GM23338 (cell line): ENCODE measurements at regions not wholly inside any gene's neighbourhood (a gene's known extent, or its start where the extent isn't known, plus 50 kb on each side); places are given as distances from the start of the nearest gene placed in this dataset.

Experiments used
- ATAC-seq: fragments of 200-7000 bp; cut with Tn5 transposase; 3 replicates; pipeline ENCODE4 v1.9.1; 2020
- DNase-seq: peaks from one replicate; pipeline ENCODE4 v3.0.0-alpha.2; 2015; ENCODE audit warnings: low spot score
- H2AFZ ChIP-seq: fragments of 200-600 bp; sonication (generic); 2 replicates; pipeline ENCODE4 v1.8.0; 2016; ENCODE audit warnings: antibody characterized with exemption, mild to moderate bottlenecking, moderate library complexity
- H3F3A ChIP-seq: fragments of 200-600 bp; sonication (generic); replicated peaks from 2 replicates; pipeline ENCODE4 v1.8.0; 2017; ENCODE audit warnings: antibody characterized with exemption, mixed run types, low read depth
- H3K27ac ChIP-seq: fragments of 200-600 bp; sonication (generic); 2 replicates; pipeline ENCODE4 v1.6.1; 2016; ENCODE audit warnings: low read depth
- H3K27me3 ChIP-seq: fragments of 200-600 bp; sonication (generic); 2 replicates; pipeline ENCODE4 v1.8.0; 2016; ENCODE audit warnings: mild to moderate bottlenecking, mixed run types, moderate library complexity; ENCODE audit not compliant: insufficient read depth
- H3K36me3 ChIP-seq: fragments of 200-600 bp; sonication (generic); 2 replicates; pipeline ENCODE4 v1.8.0; 2016; ENCODE audit warnings: mild to moderate bottlenecking; ENCODE audit not compliant: insufficient read depth
- H3K4me1 ChIP-seq: fragments of 200-600 bp; sonication (generic); 2 replicates; pipeline ENCODE4 v1.8.0; 2016; ENCODE audit warnings: mild to moderate bottlenecking, moderate library complexity; ENCODE audit not compliant: insufficient read depth
- H3K4me2 ChIP-seq: fragments of 200-600 bp; sonication (generic); 2 replicates; pipeline ENCODE4 v1.7.1; 2017; ENCODE audit warnings: mixed run types
- H3K4me3 ChIP-seq: fragments of 200-600 bp; sonication (generic); 2 replicates; pipeline ENCODE4 v1.6.1; 2016; ENCODE audit warnings: mixed run types
- H3K79me2 ChIP-seq: fragments of 200-600 bp; sonication (generic); replicated peaks from 2 replicates; pipeline ENCODE4 v1.8.0; 2017; ENCODE audit warnings: mild to moderate bottlenecking; ENCODE audit not compliant: insufficient read depth
- H3K9me2 ChIP-seq: fragments of 200-600 bp; sonication (generic); 2 replicates; pipeline ENCODE4 v1.8.0; 2017; ENCODE audit not compliant: insufficient read depth
- H4K20me1 ChIP-seq: fragments of 200-600 bp; sonication (generic); replicated peaks from 2 replicates; pipeline ENCODE4 v1.8.0; 2017; ENCODE audit warnings: mild to moderate bottlenecking; ENCODE audit not compliant: insufficient read depth
- H3K27ac Mint-ChIP-seq: 2 replicates; pipeline ENCODE4 v1.8.0; 2020; ENCODE audit warnings: inconsistent platforms, mild to moderate bottlenecking, moderate library complexity, mixed read lengths
- H3K27me3 Mint-ChIP-seq: 3 replicates; pipeline ENCODE4 v1.8.0; 2022; ENCODE audit warnings: low read depth, mild to moderate bottlenecking, moderate library complexity, mixed read lengths, inconsistent platforms; ENCODE audit not compliant: insufficient read depth, poor library complexity
- H3K36me3 Mint-ChIP-seq: 3 replicates; pipeline ENCODE4 v1.8.0; 2021; ENCODE audit warnings: low read depth, mild to moderate bottlenecking, inconsistent platforms, moderate library complexity, mixed read lengths
- H3K4me1 Mint-ChIP-seq: 3 replicates; pipeline ENCODE4 v1.8.0; 2020; ENCODE audit warnings: mild to moderate bottlenecking, inconsistent platforms, mixed read lengths
- H3K4me3 Mint-ChIP-seq: 3 replicates; pipeline ENCODE4 v1.8.0; 2021; ENCODE audit warnings: moderate library complexity, mild to moderate bottlenecking, inconsistent platforms, mixed read lengths
- H3K9me3 Mint-ChIP-seq: 3 replicates; pipeline ENCODE4 v1.8.0; 2020; ENCODE audit warnings: moderate library complexity, mild to moderate bottlenecking, inconsistent platforms, mixed read lengths
- CREB1 ChIP-seq: fragments of 250-450 bp; sonication (Bioruptor Pico); IDR thresholded peaks from 2 replicates; pipeline ENCODE4 v1.5.0; 2020; ENCODE audit warnings: low read depth, mild to moderate bottlenecking, moderate library complexity
- EZH2 ChIP-seq: fragments of 200-600 bp; sonication (generic); IDR thresholded peaks from one replicate; pipeline ENCODE4 v1.8.0; 2017; ENCODE audit warnings: antibody characterized with exemption, mild to moderate bottlenecking, low read depth; ENCODE audit not compliant: unreplicated experiment
- JUNB ChIP-seq: IDR thresholded peaks from one replicate; pipeline ENCODE4 v1.6.1; 2016; ENCODE audit warnings: antibody characterized with exemption; ENCODE audit not compliant: unreplicated experiment
- NANOG ChIP-seq: IDR thresholded peaks from 2 replicates; pipeline ENCODE4 v1.6.1; 2016; ENCODE audit warnings: antibody characterized with exemption, borderline replicate concordance
- POLR2AphosphoS5 ChIP-seq: IDR thresholded peaks from 2 replicates; pipeline ENCODE4 v1.6.1; 2016; ENCODE audit warnings: antibody characterized with exemption, low read depth
- STAT1 ChIP-seq: IDR thresholded peaks from one replicate; pipeline ENCODE4 v1.6.1; 2016; ENCODE audit warnings: antibody characterized with exemption; ENCODE audit not compliant: unreplicated experiment
- ZNF114 ChIP-seq: fragments of 250-450 bp; sonication (Bioruptor Pico); IDR thresholded peaks from 2 replicates; pipeline ENCODE4 v1.5.0; 2020; ENCODE audit warnings: mild to moderate bottlenecking, moderate library complexity
- ZNF331 ChIP-seq: fragments of 250-450 bp; sonication (Bioruptor Pico); IDR thresholded peaks from 2 replicates; pipeline ENCODE4 v1.5.0; 2020; ENCODE audit warnings: low read depth, mild to moderate bottlenecking, moderate library complexity
- TF ChIP-seq, protein P1 (sequence below): IDR thresholded peaks from one replicate; pipeline ENCODE4 v1.6.1; 2018; ENCODE audit warnings: antibody characterized with exemption; ENCODE audit not compliant: unreplicated experiment
- TF ChIP-seq, protein P2 (sequence below): IDR thresholded peaks from 2 replicates; pipeline ENCODE4 v1.6.1; 2016; ENCODE audit warnings: antibody characterized with exemption
- TF ChIP-seq, protein P3 (sequence below): fragments of 250-450 bp; sonication (Bioruptor Pico); IDR thresholded peaks from 2 replicates; pipeline ENCODE4 v1.5.0; 2020; ENCODE audit warnings: mild to moderate bottlenecking, moderate library complexity

DNA sequence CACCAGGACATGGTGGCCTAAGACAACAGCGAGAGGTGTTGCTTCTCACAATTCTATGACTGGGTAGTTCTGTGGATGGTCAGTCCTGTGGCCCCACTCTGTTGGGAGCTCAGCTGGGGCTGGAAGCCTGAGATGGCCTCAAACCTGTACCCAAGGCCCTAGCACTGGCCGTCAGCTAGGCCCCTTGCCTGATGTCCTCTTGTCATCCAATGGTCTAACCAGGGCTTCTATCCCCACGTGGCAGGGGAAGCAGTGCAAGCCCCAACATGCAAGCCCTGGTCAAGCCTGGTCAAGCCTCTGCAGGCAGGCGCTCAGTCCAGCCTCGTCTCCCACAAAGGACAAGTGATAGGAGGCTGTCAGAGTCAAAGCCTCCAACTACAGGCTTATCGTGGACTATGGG lies 196.5 kb upstream of the CST7 start (continued):
- TF ChIP-seq EZH2: no peak
- TF ChIP-seq STAT1: no peak
- no peak for TF ChIP-seq NANOG
- no peak for TF ChIP-seq CREB1
- TF ChIP-seq JUNB: no peak
- no peak for TF ChIP-seq POLR2AphosphoS5
- TF ChIP-seq, protein P1, sequence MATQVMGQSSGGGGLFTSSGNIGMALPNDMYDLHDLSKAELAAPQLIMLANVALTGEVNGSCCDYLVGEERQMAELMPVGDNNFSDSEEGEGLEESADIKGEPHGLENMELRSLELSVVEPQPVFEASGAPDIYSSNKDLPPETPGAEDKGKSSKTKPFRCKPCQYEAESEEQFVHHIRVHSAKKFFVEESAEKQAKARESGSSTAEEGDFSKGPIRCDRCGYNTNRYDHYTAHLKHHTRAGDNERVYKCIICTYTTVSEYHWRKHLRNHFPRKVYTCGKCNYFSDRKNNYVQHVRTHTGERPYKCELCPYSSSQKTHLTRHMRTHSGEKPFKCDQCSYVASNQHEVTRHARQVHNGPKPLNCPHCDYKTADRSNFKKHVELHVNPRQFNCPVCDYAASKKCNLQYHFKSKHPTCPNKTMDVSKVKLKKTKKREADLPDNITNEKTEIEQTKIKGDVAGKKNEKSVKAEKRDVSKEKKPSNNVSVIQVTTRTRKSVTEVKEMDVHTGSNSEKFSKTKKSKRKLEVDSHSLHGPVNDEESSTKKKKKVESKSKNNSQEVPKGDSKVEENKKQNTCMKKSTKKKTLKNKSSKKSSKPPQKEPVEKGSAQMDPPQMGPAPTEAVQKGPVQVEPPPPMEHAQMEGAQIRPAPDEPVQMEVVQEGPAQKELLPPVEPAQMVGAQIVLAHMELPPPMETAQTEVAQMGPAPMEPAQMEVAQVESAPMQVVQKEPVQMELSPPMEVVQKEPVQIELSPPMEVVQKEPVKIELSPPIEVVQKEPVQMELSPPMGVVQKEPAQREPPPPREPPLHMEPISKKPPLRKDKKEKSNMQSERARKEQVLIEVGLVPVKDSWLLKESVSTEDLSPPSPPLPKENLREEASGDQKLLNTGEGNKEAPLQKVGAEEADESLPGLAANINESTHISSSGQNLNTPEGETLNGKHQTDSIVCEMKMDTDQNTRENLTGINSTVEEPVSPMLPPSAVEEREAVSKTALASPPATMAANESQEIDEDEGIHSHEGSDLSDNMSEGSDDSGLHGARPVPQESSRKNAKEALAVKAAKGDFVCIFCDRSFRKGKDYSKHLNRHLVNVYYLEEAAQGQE: no peak
- TF ChIP-seq ZNF114: no peak
- TF ChIP-seq, protein P2, sequence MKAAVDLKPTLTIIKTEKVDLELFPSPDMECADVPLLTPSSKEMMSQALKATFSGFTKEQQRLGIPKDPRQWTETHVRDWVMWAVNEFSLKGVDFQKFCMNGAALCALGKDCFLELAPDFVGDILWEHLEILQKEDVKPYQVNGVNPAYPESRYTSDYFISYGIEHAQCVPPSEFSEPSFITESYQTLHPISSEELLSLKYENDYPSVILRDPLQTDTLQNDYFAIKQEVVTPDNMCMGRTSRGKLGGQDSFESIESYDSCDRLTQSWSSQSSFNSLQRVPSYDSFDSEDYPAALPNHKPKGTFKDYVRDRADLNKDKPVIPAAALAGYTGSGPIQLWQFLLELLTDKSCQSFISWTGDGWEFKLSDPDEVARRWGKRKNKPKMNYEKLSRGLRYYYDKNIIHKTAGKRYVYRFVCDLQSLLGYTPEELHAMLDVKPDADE: no peak

DNA sequence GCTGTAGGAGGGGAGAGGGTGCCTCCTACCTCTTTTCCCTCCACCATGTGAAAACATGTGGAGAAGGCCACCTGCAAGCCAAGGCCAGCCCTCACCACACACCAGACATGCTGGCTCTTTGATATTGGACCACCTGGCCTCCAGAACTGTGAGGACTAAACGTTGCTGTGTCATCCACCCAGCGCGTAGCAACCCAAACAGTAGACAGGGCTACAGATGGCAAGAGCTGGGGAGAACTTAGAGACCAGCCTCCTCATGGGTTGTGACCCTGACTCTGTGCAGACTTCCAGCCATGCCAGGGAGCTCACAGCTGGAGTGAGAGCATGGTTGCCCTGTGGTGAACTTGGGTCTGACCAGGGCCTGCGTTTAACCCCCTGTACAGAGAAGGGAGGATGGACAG lies 195.9 kb upstream of the CST7 start:
- no peaks in the 10 kb centered on the region for H3K27me3 ChIP-seq
- Mint-ChIP-seq H3K36me3 (no peaks in the 10 kb centered on the region), H3K27me3 (peaks cover 3% of the 10 kb centered on the region), H3K27ac (no peak overlapping the region), H3K4me1 (peaks cover 20% of the 10 kb centered on the region; the same call in 2 of the 3 replicates), H3K9me3 (no peaks in the 10 kb centered on the region), H3K4me3 (no peak overlapping the region)
- no peak overlapping the region for H3K27ac ChIP-seq
- no peaks in the 10 kb centered on the region for H3K4me1 ChIP-seq
- ATAC-seq (no peak), DNase-seq (no peak)
- no peak overlapping the region for H3K4me2 ChIP-seq
- H3K4me3 ChIP-seq: no peak overlapping the region
- H4K20me1 ChIP-seq: no peaks in the 10 kb centered on the region
- no peak overlapping the region for H2AFZ ChIP-seq
- H3K9me2 ChIP-seq: no peaks in the 10 kb centered on the region
- H3K36me3 ChIP-seq: no peaks in the 10 kb centered on the region
- no peaks in the 10 kb centered on the region for H3K79me2 ChIP-seq
- H3F3A ChIP-seq: no peaks in the 10 kb centered on the region
- TF ChIP-seq, protein P3, sequence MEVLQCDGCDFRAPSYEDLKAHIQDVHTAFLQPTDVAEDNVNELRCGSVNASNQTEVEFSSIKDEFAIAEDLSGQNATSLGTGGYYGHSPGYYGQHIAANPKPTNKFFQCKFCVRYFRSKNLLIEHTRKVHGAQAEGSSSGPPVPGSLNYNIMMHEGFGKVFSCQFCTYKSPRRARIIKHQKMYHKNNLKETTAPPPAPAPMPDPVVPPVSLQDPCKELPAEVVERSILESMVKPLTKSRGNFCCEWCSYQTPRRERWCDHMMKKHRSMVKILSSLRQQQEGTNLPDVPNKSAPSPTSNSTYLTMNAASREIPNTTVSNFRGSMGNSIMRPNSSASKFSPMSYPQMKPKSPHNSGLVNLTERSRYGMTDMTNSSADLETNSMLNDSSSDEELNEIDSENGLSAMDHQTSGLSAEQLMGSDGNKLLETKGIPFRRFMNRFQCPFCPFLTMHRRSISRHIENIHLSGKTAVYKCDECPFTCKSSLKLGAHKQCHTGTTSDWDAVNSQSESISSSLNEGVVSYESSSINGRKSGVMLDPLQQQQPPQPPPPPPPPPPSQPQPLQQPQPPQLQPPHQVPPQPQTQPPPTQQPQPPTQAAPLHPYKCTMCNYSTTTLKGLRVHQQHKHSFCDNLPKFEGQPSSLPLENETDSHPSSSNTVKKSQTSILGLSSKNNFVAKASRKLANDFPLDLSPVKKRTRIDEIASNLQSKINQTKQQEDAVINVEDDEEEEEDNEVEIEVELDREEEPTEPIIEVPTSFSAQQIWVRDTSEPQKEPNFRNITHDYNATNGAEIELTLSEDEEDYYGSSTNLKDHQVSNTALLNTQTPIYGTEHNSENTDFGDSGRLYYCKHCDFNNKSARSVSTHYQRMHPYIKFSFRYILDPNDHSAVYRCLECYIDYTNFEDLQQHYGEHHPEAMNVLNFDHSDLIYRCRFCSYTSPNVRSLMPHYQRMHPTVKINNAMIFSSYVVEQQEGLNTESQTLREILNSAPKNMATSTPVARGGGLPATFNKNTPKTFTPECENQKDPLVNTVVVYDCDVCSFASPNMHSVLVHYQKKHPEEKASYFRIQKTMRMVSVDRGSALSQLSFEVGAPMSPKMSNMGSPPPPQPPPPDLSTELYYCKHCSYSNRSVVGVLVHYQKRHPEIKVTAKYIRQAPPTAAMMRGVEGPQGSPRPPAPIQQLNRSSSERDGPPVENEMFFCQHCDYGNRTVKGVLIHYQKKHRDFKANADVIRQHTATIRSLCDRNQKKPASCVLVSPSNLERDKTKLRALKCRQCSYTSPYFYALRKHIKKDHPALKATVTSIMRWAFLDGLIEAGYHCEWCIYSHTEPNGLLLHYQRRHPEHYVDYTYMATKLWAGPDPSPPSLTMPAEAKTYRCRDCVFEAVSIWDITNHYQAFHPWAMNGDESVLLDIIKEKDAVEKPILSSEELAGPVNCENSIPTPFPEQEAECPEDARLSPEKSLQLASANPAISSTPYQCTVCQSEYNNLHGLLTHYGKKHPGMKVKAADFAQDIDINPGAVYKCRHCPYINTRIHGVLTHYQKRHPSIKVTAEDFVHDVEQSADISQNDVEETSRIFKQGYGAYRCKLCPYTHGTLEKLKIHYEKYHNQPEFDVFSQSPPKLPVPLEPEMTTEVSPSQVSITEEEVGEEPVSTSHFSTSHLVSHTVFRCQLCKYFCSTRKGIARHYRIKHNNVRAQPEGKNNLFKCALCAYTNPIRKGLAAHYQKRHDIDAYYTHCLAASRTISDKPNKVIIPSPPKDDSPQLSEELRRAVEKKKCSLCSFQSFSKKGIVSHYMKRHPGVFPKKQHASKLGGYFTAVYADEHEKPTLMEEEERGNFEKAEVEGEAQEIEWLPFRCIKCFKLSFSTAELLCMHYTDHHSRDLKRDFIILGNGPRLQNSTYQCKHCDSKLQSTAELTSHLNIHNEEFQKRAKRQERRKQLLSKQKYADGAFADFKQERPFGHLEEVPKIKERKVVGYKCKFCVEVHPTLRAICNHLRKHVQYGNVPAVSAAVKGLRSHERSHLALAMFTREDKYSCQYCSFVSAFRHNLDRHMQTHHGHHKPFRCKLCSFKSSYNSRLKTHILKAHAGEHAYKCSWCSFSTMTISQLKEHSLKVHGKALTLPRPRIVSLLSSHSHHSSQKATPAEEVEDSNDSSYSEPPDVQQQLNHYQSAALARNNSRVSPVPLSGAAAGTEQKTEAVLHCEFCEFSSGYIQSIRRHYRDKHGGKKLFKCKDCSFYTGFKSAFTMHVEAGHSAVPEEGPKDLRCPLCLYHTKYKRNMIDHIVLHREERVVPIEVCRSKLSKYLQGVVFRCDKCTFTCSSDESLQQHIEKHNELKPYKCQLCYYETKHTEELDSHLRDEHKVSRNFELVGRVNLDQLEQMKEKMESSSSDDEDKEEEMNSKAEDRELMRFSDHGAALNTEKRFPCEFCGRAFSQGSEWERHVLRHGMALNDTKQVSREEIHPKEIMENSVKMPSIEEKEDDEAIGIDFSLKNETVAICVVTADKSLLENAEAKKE (CRISPR knock-in tag): no peak
- TF ChIP-seq JUNB: no peak
- TF ChIP-seq, protein P2: no peak
- TF ChIP-seq POLR2AphosphoS5: no peak
- TF ChIP-seq ZNF331 (CRISPR knock-in tag): no peak
- no peak for TF ChIP-seq CREB1
